Ishikawa (cell line): ENCODE measurements at regions not wholly inside any gene's neighbourhood (a gene's known extent, or its start where the extent isn't known, plus 50 kb on each side); places are given as distances from the start of the nearest gene placed in this dataset.

ENCODE experiments used
- CEBPB ChIP-seq: IDR thresholded peaks from 2 replicates; pipeline ENCODE4 v1.6.1; 2012
- CREB1 ChIP-seq: IDR thresholded peaks from 2 replicates; pipeline ENCODE4 v1.6.1; 2012; ENCODE audit warnings: low read depth
- EGR1 ChIP-seq: IDR thresholded peaks from 2 replicates; pipeline ENCODE4 v1.6.1; 2012
- EP300 ChIP-seq: IDR thresholded peaks from 2 replicates; pipeline ENCODE4 v1.6.1; 2012; ENCODE audit warnings: borderline replicate concordance
- FOXM1 ChIP-seq: IDR thresholded peaks from 2 replicates; pipeline ENCODE4 v1.6.1; 2012; ENCODE audit warnings: low read depth, borderline replicate concordance
- NFIC ChIP-seq: IDR thresholded peaks from 2 replicates; pipeline ENCODE4 v1.6.1; 2012
- RAD21 ChIP-seq: IDR thresholded peaks from 2 replicates; pipeline ENCODE4 v1.6.1; 2012; ENCODE audit warnings: low read depth
- TAF1 ChIP-seq: IDR thresholded peaks from 2 replicates; pipeline ENCODE4 v1.6.1; 2012; ENCODE audit warnings: low read depth, mild to moderate bottlenecking
- TCF12 ChIP-seq: IDR thresholded peaks from 2 replicates; pipeline ENCODE4 v1.6.1; 2012; ENCODE audit warnings: low read depth
- TEAD4 ChIP-seq: IDR thresholded peaks from 2 replicates; pipeline ENCODE4 v1.6.1; 2012
- YY1 ChIP-seq: IDR thresholded peaks from 2 replicates; pipeline ENCODE4 v1.6.1; 2012; ENCODE audit warnings: low read depth
- ZBTB7A ChIP-seq: IDR thresholded peaks from 2 replicates; pipeline ENCODE4 v1.6.1; 2012; ENCODE audit warnings: low read depth
- TF ChIP-seq, protein P1 (sequence below): IDR thresholded peaks from 2 replicates; pipeline ENCODE4 v1.6.1; 2012
- TF ChIP-seq, protein P2 (sequence below): IDR thresholded peaks from 2 replicates; pipeline ENCODE4 v1.6.1; 2012
- TF ChIP-seq, protein P3 (sequence below): IDR thresholded peaks from 2 replicates; pipeline ENCODE4 v1.6.1; 2012; ENCODE audit warnings: low read depth, mild to moderate bottlenecking

DNA sequence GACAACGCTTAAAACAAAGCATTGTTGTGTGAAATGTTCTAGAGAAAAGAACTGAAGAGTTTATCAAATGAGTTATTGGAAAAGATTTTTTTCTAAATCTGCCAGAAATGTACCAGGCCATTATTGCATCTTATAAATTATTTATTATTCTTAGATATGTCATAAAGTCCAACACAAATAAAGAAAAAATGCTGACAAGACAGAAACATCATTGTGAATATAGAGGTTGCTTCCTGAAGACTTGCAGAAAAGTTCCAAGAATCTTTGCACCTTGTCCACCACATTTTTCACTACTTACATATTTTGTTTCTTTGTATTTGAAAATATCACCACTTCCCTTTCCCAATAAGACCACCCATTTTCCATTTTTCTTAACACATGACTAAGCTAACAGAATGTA lies 545.8 kb downstream of the IQCM start:
- TF ChIP-seq TEAD4, result no peak
- TF ChIP-seq TCF12, result no peak

DNA sequence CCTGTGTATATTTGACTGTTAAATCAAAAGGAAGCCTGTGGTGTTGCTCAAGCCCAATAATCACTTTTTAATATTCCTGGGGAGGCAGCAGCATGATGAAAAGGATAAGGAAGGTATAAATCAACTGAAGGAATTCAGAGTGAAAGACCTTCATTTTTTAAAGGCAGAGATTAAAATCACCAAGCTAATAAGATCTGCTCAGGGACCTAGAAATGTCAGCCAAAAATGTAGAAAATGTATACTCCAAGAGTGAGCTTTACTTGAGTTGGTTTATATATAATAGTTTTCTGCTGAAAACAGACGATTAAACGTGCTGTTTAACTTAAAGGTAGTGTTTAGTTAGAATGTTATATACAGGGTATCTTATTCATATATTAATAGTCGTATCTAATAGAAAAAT lies 549.3 kb downstream of the IQCM start:
- TF ChIP-seq TEAD4 (no peak), EGR1 (no peak), RAD21 (no peak), TCF12 (no peak), CREB1 (no peak), FOXM1 (no peak), ZBTB7A (no peak), CEBPB (no peak), NFIC (no peak), YY1 (no peak), TAF1 (no peak), EP300 (no peak)
- TF ChIP-seq, protein P1, sequence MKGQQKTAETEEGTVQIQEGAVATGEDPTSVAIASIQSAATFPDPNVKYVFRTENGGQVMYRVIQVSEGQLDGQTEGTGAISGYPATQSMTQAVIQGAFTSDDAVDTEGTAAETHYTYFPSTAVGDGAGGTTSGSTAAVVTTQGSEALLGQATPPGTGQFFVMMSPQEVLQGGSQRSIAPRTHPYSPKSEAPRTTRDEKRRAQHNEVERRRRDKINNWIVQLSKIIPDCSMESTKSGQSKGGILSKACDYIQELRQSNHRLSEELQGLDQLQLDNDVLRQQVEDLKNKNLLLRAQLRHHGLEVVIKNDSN, result no peak
- TF ChIP-seq, protein P2, sequence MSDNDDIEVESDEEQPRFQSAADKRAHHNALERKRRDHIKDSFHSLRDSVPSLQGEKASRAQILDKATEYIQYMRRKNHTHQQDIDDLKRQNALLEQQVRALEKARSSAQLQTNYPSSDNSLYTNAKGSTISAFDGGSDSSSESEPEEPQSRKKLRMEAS, result no peak
- TF ChIP-seq, protein P3, sequence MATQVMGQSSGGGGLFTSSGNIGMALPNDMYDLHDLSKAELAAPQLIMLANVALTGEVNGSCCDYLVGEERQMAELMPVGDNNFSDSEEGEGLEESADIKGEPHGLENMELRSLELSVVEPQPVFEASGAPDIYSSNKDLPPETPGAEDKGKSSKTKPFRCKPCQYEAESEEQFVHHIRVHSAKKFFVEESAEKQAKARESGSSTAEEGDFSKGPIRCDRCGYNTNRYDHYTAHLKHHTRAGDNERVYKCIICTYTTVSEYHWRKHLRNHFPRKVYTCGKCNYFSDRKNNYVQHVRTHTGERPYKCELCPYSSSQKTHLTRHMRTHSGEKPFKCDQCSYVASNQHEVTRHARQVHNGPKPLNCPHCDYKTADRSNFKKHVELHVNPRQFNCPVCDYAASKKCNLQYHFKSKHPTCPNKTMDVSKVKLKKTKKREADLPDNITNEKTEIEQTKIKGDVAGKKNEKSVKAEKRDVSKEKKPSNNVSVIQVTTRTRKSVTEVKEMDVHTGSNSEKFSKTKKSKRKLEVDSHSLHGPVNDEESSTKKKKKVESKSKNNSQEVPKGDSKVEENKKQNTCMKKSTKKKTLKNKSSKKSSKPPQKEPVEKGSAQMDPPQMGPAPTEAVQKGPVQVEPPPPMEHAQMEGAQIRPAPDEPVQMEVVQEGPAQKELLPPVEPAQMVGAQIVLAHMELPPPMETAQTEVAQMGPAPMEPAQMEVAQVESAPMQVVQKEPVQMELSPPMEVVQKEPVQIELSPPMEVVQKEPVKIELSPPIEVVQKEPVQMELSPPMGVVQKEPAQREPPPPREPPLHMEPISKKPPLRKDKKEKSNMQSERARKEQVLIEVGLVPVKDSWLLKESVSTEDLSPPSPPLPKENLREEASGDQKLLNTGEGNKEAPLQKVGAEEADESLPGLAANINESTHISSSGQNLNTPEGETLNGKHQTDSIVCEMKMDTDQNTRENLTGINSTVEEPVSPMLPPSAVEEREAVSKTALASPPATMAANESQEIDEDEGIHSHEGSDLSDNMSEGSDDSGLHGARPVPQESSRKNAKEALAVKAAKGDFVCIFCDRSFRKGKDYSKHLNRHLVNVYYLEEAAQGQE, result no peak

DNA sequence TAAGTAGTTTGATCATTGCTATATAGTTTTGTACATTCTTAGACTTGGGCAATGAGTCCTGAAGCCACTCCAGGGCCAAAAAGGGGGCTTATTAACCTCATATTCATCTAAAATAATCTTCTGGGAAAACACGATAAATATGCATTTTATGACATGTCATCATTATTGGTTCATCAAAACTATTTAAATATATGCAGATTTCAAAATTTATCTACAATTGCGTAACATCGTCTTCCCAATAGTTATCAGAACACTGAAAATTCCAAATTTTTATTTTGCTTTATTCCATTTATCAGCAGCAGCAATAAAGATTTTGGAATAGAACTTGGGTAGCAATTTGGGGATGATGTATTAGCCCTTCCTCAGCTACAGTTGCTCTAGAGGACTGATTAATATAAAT lies 550.0 kb downstream of the IQCM start:
- TF ChIP-seq FOXM1 (no peak), EP300 (no peak), TCF12 (no peak), ZBTB7A (no peak), YY1 (no peak), TAF1 (no peak), CEBPB (no peak), CREB1 (no peak), NFIC (no peak), TEAD4 (no peak), RAD21 (no peak), EGR1 (no peak)
- TF ChIP-seq, protein P1, result no peak
- TF ChIP-seq, protein P2, result no peak
- TF ChIP-seq, protein P3, result no peak

DNA sequence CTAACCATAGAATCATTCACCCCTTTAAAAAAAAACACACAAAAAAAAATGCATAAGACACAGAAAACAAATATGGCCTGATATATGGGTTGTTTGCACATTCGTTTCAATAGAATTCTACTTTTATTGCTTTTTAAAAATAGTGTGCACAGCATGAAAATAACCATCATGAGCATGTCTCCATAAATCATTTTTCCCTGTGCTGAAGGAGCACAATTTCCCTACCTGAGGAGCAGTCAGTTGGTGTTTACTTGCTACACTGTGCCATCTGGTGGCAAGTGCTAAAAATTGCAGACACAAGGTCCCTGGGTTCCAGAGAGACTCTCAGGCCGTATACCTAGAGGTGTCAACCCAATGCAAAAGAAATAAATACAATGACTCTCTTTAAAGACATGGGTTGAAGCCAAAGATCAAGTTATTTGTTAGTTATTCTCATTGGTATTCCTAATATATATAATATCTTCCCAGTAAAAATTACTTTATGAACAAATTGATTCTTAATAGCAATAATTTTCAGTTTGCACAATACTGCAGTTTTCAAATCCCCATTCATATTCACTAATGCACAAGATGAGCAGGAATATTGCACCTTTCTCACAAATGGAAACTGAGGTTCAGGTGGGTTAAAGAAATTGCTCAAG lies 551.4 kb downstream of the IQCM start:
- TF ChIP-seq, protein P2, result no peak
- TF ChIP-seq NFIC (no peak), EP300 (no peak), TAF1 (no peak), RAD21 (peak; percentile 97), EGR1 (no peak), FOXM1 (no peak), CREB1 (no peak), TCF12 (no peak), CEBPB (peak; percentile 34; the same call in 1 of the 2 replicates), TEAD4 (no peak)
- TF ChIP-seq, protein P3, result no peak
- TF ChIP-seq, protein P1, result no peak
